ENCODE measurements at regions not wholly inside any gene's neighbourhood (a gene's known extent, or its start where the extent isn't known, plus 50 kb on each side); places are given as distances from the start of the nearest gene placed in this dataset.

DNA sequence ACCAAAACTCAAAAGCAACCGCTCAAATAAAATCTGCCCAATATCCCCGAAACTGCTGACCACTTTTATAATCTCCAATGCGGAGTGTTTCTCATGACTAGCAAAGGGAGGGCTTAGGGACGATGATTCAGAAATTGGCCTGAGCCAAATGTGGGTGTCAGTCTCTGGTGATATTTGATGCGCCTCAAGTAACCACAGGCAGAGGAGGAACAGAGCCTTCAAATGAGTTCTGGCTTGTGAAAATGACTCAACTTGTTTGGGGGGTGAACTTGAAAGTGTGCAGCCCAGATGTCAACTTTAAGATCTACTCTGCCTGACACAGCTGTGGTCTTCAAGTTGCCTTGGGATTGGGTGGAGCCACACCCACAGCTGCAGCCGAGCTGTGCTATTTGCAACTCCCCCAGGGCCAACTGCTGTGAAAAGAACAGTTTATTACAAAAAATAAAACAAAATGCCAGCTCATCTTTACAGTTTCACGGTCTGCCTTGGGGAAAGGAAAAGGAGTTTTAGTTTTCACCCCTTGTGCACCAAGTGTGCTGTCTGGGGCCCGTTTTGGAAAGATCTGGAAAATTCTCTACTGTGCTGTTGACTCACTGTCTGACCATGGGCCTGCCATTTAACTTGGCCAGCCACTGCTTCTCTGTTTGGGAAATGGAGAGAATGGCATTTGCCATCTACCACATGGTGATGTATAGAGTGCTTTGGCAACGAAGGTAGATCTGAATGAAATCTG lies 222.1 kb downstream of the MTX2 start:
- TF ChIP-seq PPARA (CRISPR knock-in tag; IDR thresholded peaks at IDR 0.05; ENCODE audit: borderline replicate concordance): no peak
- TF ChIP-seq TCF4 (CRISPR knock-in tag; IDR thresholded peaks at IDR 0.05; ENCODE audit: borderline replicate concordance): no peak
- TF ChIP-seq SNAI2 (CRISPR knock-in tag; IDR thresholded peaks at IDR 0.05): no peak
- TF ChIP-seq RARB (CRISPR knock-in tag; IDR thresholded peaks at IDR 0.05): no peak
